ENCODE measurements at regions not wholly inside any gene's neighbourhood (a gene's known extent, or its start where the extent isn't known, plus 50 kb on each side); places are given as distances from the start of the nearest gene placed in this dataset.

DNA sequence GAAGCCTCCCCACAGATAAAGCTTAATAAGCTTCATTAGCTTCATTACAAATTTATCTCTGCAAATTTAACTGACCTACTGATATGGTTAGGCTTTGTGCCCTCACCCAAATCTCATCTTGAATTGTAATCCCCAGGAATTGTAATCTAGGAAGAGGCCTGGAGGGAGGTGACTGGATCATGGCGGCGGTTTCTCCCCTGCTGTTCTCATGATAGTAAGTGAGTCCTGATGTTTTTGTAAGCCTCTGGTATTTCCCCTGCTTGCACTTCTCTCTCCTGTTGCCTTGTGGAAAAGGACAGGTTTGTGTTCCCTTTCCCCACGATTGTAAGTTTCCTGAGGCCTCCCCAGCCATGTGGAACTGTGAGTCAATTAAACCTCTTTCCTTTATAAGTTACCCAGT is 226.1 kb upstream of the TTC14 start:
- TF ChIP-seq HDAC2 (IDR thresholded peaks at IDR 0.05) (no peak), ZNF589 (CRISPR knock-in tag; IDR thresholded peaks at IDR 0.05; ENCODE audit: low read depth) (no peak), MYC (IDR thresholded peaks at IDR 0.05; ENCODE audit: low read depth, low read length) (no peak), MYC (CRISPR knock-in tag; IDR thresholded peaks at IDR 0.05; ENCODE audit: borderline replicate concordance, low read depth) (no peak), ESRRB (CRISPR knock-in tag; IDR thresholded peaks at IDR 0.05; ENCODE audit: borderline replicate concordance) (no peak)
- TF ChIP-seq, protein P1, sequence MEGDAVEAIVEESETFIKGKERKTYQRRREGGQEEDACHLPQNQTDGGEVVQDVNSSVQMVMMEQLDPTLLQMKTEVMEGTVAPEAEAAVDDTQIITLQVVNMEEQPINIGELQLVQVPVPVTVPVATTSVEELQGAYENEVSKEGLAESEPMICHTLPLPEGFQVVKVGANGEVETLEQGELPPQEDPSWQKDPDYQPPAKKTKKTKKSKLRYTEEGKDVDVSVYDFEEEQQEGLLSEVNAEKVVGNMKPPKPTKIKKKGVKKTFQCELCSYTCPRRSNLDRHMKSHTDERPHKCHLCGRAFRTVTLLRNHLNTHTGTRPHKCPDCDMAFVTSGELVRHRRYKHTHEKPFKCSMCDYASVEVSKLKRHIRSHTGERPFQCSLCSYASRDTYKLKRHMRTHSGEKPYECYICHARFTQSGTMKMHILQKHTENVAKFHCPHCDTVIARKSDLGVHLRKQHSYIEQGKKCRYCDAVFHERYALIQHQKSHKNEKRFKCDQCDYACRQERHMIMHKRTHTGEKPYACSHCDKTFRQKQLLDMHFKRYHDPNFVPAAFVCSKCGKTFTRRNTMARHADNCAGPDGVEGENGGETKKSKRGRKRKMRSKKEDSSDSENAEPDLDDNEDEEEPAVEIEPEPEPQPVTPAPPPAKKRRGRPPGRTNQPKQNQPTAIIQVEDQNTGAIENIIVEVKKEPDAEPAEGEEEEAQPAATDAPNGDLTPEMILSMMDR (IDR thresholded peaks at IDR 0.05 in 2 of 3, conservative IDR thresholded peaks at IDR 0.05 in 1 of 3; ENCODE audit: insufficient read depth in 2 of 3, low read depth in 1 of 3, low read length in 3 of 3), result no peak
